Activated CD4-positive, alpha-beta T cell treated with anti-CD3 and anti-CD28 coated beads, Interleukin-2, Interleukin-4, amounts not matched to agents 100 ng/mL and 50 ng/mL, durations not matched to agents 16 hours and 8 hours (primary cell): ENCODE measurements at regions not wholly inside any gene's neighbourhood (a gene's known extent, or its start where the extent isn't known, plus 50 kb on each side); places are given as distances from the start of the nearest gene placed in this dataset.

ENCODE experiments used
- DNase-seq: peaks from one replicate; pipeline ENCODE4 v3.0.0-alpha.2; 2020; ENCODE audit warnings: low spot score

GRCh38 chr4:159444678-159445077, 341.8 kb downstream of the RAPGEF2 start:
- DNase-seq = no peak

- DNase-seq = no peak
These were observed 342.8 kb downstream of the RAPGEF2 start for GRCh38 chr4:159445692-159446091.

- DNase-seq = peak; percentile 58
These were observed 343.5 kb downstream of the RAPGEF2 start for GRCh38 chr4:159446266-159446976.

- DNase-seq = no peak
These were observed 344.4 kb downstream of the RAPGEF2 start for GRCh38 chr4:159447296-159447695.

GRCh38 chr4:159451006-159451405, 348.1 kb downstream of the RAPGEF2 start:
- no peak for DNase-seq

GRCh38 chr4:159455675-159456237, 352.9 kb downstream of the RAPGEF2 start:
- DNase-seq = no peak

- no peak for DNase-seq
These were observed 357.5 kb downstream of the RAPGEF2 start for GRCh38 chr4:159460371-159460770.

GRCh38 chr4:159463235-159463634, 360.4 kb downstream of the RAPGEF2 start:
- DNase-seq = no peak

- DNase-seq = no peak
These were observed 361.4 kb downstream of the RAPGEF2 start for GRCh38 chr4:159464302-159464701.

- DNase-seq = no peak
These were observed 374.0 kb downstream of the RAPGEF2 start for GRCh38 chr4:159476886-159477285.

- no peak for DNase-seq
These were observed 377.9 kb downstream of the RAPGEF2 start for GRCh38 chr4:159480826-159481225.

- DNase-seq = no peak
These were observed 379.1 kb downstream of the RAPGEF2 start for GRCh38 chr4:159481936-159482335.

- no peak for DNase-seq
These were observed 380.4 kb downstream of the RAPGEF2 start for GRCh38 chr4:159483110-159483781.

GRCh38 chr4:159483782-159484741, 381.2 kb downstream of the RAPGEF2 start:
- no peak for DNase-seq

GRCh38 chr4:159484864-159485263, 382.0 kb downstream of the RAPGEF2 start:
- DNase-seq = no peak

GRCh38 chr4:159487284-159487747, 384.4 kb downstream of the RAPGEF2 start:
- DNase-seq = peak; percentile 56

GRCh38 chr4:159489646-159490045, 386.8 kb downstream of the RAPGEF2 start:
- DNase-seq = no peak

GRCh38 chr4:159495515-159496236, 392.8 kb downstream of the RAPGEF2 start:
- DNase-seq = no peak

GRCh38 chr4:159496248-159496647, 393.4 kb downstream of the RAPGEF2 start:
- no peak for DNase-seq

GRCh38 chr4:159497936-159498335, 395.1 kb downstream of the RAPGEF2 start:
- DNase-seq = no peak

GRCh38 chr4:159498446-159499115, 395.7 kb downstream of the RAPGEF2 start:
- DNase-seq = no peak
